GM06990 (cell line): ENCODE measurements at regions not wholly inside any gene's neighbourhood (a gene's known extent, or its start where the extent isn't known, plus 50 kb on each side); places are given as distances from the start of the nearest gene placed in this dataset.
A peak's percentile ranks its signal among the peaks of the same experiment; 100 is the strongest.

ENCODE experiments used
- DNase-seq: peaks from one replicate; pipeline ENCODE4 v3.0.0-alpha.2; 2011; ENCODE audit not compliant: insufficient read length; ENCODE audit errors: extremely low read depth
- H3K27me3 ChIP-seq: replicated peaks from 2 replicates; pipeline ENCODE4 v1.6.0; 2011; ENCODE audit warnings: low read length; ENCODE audit not compliant: control insufficient read depth, insufficient read depth
- H3K36me3 ChIP-seq: 2 replicates; pipeline ENCODE4 v1.5.1; 2011; ENCODE audit warnings: low read length; ENCODE audit not compliant: control insufficient read depth, insufficient read depth
- H3K4me3 ChIP-seq: replicated peaks from 2 replicates; pipeline ENCODE4 v1.5.1; 2011; ENCODE audit warnings: low read depth, mild to moderate bottlenecking, control low read depth, low read length
- TF ChIP-seq, protein P1 (sequence below): IDR thresholded peaks from 2 replicates; pipeline ENCODE4 v1.5.1; 2011; ENCODE audit warnings: low read length, control low read depth, mild to moderate bottlenecking, inconsistent platforms; ENCODE audit not compliant: insufficient read depth, poor library complexity, severe bottlenecking

DNA sequence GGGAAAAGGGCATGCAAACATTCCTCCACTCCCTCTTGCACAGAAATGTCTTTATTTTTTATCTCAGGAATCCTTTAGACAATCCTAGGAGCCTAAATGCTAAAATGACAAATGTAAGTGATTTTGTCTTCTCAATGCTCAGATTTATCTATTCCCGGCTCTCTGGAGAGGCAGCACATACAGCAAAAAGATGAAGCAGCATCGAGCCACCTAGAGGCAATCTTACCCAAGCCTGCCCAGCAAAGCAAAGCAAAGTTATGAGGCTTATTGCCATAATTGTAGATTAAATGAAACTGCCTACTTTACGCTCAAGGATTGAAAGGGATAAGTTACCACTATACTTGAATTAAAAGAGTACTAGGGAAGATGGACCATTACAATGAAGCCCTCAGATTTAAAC is 750.4 kb upstream of the NR2F2 start:
- Histone ChIP-seq H3K27me3 (no peaks in the 10 kb centered on the region), H3K36me3 (no peaks in the 10 kb centered on the region), H3K4me3 (no peak overlapping the region)
- TF ChIP-seq, protein P1, sequence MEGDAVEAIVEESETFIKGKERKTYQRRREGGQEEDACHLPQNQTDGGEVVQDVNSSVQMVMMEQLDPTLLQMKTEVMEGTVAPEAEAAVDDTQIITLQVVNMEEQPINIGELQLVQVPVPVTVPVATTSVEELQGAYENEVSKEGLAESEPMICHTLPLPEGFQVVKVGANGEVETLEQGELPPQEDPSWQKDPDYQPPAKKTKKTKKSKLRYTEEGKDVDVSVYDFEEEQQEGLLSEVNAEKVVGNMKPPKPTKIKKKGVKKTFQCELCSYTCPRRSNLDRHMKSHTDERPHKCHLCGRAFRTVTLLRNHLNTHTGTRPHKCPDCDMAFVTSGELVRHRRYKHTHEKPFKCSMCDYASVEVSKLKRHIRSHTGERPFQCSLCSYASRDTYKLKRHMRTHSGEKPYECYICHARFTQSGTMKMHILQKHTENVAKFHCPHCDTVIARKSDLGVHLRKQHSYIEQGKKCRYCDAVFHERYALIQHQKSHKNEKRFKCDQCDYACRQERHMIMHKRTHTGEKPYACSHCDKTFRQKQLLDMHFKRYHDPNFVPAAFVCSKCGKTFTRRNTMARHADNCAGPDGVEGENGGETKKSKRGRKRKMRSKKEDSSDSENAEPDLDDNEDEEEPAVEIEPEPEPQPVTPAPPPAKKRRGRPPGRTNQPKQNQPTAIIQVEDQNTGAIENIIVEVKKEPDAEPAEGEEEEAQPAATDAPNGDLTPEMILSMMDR: peak; percentile 9
- no peak for DNase-seq

DNA sequence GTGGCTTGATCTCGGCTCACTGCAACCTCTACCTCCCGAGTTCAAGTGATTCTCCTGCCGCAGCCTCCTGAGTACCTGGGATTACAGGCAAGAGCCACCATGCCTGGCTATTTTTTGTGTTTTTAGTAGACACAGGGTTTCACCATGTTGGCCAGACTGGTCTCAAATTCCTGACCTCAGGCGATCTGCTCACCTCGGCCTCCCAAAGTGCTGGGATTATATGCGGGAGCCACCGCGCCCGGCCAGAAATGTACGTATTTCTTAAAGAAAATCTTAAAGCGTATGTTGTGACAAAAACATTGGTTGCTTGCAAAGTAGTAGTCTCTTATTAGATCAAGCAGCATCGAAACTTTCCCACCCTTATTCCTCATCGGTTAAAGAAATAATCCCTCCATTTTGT is 748.9 kb upstream of the NR2F2 start:
- DNase-seq: no peak
- Histone ChIP-seq H3K4me3 (no peak overlapping the region), H3K36me3 (no peaks in the 10 kb centered on the region), H3K27me3 (no peaks in the 10 kb centered on the region)
- TF ChIP-seq, protein P1: no peak

DNA sequence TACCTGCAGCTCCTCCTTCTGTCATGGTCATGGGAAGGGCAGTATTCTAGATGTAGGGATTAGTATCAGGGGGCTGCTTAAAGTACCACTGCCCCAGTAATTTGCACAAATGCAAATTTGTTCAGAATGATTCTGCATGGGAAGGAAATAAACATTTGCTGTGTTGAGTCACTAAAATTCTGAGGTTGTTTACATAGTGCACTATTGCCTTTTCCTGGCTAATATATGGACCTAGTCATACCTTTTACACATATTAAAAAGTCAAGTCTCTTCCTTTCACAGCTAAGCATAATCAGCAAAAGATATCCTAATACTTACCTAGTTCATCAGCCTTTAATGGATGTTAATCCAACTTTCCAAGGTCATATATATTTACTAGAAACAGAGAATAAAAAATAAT is 746.4 kb upstream of the NR2F2 start:
- no peaks in the 10 kb centered on the region for H3K27me3 ChIP-seq
- H3K4me3 ChIP-seq: no peak overlapping the region
- TF ChIP-seq, protein P1: no peak
- no peak for DNase-seq
- no peaks in the 10 kb centered on the region for H3K36me3 ChIP-seq

DNA sequence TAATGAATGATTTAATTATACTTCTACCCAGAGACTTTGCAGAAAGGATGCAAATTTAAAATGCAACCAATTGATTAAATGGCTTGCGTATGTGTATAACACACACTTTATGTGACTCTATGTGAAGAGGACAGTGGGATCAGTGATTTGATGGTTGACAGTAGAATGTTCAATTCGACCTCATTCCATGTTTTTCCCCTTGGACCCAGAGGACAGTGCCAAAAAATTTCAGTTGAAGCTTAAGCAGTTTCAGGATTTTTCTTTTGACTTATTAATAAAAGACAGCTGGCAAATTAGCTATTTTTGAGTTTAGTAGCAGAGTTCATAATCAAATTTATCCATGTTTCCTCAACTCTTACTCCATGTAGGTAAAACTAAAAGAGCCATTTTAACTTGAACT is 742.4 kb upstream of the NR2F2 start:
- no peak for DNase-seq
- no peaks in the 10 kb centered on the region for H3K36me3 ChIP-seq
- TF ChIP-seq, protein P1: no peak
- no peaks in the 10 kb centered on the region for H3K27me3 ChIP-seq
- no peak overlapping the region for H3K4me3 ChIP-seq

DNA sequence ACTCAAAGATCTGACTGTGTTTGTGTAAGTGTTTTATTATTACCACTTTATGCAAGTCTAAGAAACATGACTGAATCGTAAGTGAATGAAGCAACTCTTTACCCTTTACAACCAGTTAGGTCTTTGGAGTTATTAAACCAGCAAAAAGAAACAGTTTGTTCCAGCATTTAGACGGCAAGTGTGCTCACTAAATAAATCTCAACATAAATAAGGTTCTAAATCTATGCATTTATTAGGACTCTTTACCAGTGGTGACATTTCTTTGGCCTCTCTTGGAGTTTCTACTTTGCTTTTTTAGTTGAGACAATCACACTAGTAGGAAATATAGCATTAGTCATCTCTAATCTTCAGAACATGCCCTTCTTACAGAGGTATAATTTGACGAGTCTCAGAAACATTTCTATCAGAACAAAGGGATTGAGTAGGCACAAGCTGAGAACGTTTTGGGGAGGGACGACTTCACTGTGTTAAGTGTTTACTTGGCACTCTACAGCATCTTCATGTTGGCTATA is 739.9 kb upstream of the NR2F2 start:
- TF ChIP-seq, protein P1: no peak
- Histone ChIP-seq H3K27me3 (no peaks in the 10 kb centered on the region), H3K4me3 (no peak overlapping the region), H3K36me3 (no peaks in the 10 kb centered on the region)
- no peak for DNase-seq

DNA sequence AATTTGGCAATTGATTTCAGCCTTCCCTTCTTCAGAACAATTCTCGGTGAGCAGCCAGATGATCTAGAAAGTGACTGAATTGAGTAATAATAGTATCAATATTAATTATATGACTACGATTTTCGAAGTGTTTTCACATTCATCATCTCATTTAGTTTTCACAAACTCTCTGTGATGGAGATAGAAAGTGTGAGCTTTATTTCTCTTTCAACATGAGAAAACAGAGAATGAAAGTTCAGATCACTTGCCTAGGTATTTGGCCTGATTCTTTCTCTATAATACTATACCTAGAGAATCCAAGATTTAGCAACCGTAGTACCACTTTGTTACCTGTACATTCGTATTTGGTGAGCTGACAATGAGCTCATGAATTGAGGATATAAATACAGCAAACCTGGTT is 739.2 kb upstream of the NR2F2 start:
- TF ChIP-seq, protein P1: no peak
- DNase-seq: peak; percentile 6

More for the DNA sequence above, 739.2 kb upstream of the NR2F2 start:
- no peak overlapping the region for H3K4me3 ChIP-seq
- no peaks in the 10 kb centered on the region for H3K36me3 ChIP-seq
- H3K27me3 ChIP-seq: no peaks in the 10 kb centered on the region
